ENCODE measurements at regions not wholly inside any gene's neighbourhood (a gene's known extent, or its start where the extent isn't known, plus 50 kb on each side); places are given as distances from the start of the nearest gene placed in this dataset.

GRCh38 chr10:81179805-81180452, 642.2 kb downstream of the SH2D4B start:
- H2AFZ ChIP-seq, result peak overlapping the region; percentile 10
- no peak overlapping the region for H3K4me2 ChIP-seq
- H3K4me3 ChIP-seq, result no peak overlapping the region
- H3K4me1 ChIP-seq (ENCODE audit: insufficient read depth), result no peaks in the 10 kb centered on the region
- H4K20me1 ChIP-seq (ENCODE audit: insufficient read depth, poor library complexity, severe bottlenecking), result no peaks in the 10 kb centered on the region
- H3K27ac ChIP-seq, result no peak overlapping the region
- 73% methylated on average over 6 of the region's 6 CpGs for WGBS (ENCODE audit: low lambda C conversion rate, missing lambda C conversion rate)
- no peaks in the 10 kb centered on the region for H3K27me3 ChIP-seq
- H3K9me3 ChIP-seq (ENCODE audit: low read depth), result no peaks in the 10 kb centered on the region
- no peak for TF ChIP-seq EZH2phosphoT487 (IDR thresholded peaks at IDR 0.05; ENCODE audit: low read depth, severe bottlenecking, unreplicated experiment)
- TF ChIP-seq CTCF (IDR thresholded peaks at IDR 0.05; ENCODE audit: poor library complexity), result peak; percentile 59
- H3K79me2 ChIP-seq, result no peaks in the 10 kb centered on the region
- peak; percentile 58 for DNase-seq (ENCODE audit: low spot score)
- no peaks in the 10 kb centered on the region for H3K9me2 ChIP-seq (replicated peaks; ENCODE audit: insufficient read depth)
- no peaks in the 10 kb centered on the region for H3K36me3 ChIP-seq (replicated peaks; ENCODE audit: insufficient read depth, low read depth)

- Histone ChIP-seq H3K9me3 (ENCODE audit: low read depth) (no peaks in the 10 kb centered on the region), H3K4me2 (no peak overlapping the region), H3K9me2 (replicated peaks; ENCODE audit: insufficient read depth) (no peaks in the 10 kb centered on the region), H3K27me3 (no peaks in the 10 kb centered on the region), H3K4me1 (ENCODE audit: insufficient read depth) (no peaks in the 10 kb centered on the region), H2AFZ (no peak overlapping the region), H3K4me3 (no peak overlapping the region), H3K79me2 (no peaks in the 10 kb centered on the region), H3K36me3 (replicated peaks; ENCODE audit: insufficient read depth, low read depth) (no peaks in the 10 kb centered on the region), H3K27ac (no peak overlapping the region), H4K20me1 (ENCODE audit: insufficient read depth, poor library complexity, severe bottlenecking) (no peaks in the 10 kb centered on the region)
- no peak for DNase-seq (ENCODE audit: low spot score)
- WGBS (ENCODE audit: low lambda C conversion rate, missing lambda C conversion rate), result 96% methylated on average over 13 of the region's 13 CpGs
- no peak for TF ChIP-seq EZH2phosphoT487 (IDR thresholded peaks at IDR 0.05; ENCODE audit: low read depth, severe bottlenecking, unreplicated experiment)
- no peak for TF ChIP-seq EZH2 (IDR thresholded peaks at IDR 0.05; ENCODE audit: borderline replicate concordance)
- TF ChIP-seq CTCF (IDR thresholded peaks at IDR 0.05; ENCODE audit: poor library complexity), result no peak
Observed at GRCh38 chr10:81182296-81182695, 644.6 kb downstream of the SH2D4B start.

GRCh38 chr10:81192221-81192788, 654.6 kb downstream of the SH2D4B start:
- Histone ChIP-seq H3K27me3 (no peaks in the 10 kb centered on the region), H3K9me2 (replicated peaks; ENCODE audit: insufficient read depth) (no peaks in the 10 kb centered on the region), H3K9me3 (ENCODE audit: low read depth) (no peaks in the 10 kb centered on the region), H3K36me3 (replicated peaks; ENCODE audit: insufficient read depth, low read depth) (no peaks in the 10 kb centered on the region), H3K79me2 (no peaks in the 10 kb centered on the region), H3K4me3 (no peak overlapping the region), H3K4me1 (ENCODE audit: insufficient read depth) (no peaks in the 10 kb centered on the region), H3K4me2 (no peak overlapping the region), H4K20me1 (ENCODE audit: insufficient read depth, poor library complexity, severe bottlenecking) (no peaks in the 10 kb centered on the region), H2AFZ (no peak overlapping the region), H3K27ac (no peak overlapping the region)
- 65% methylated on average over 6 of the region's 6 CpGs for WGBS (ENCODE audit: low lambda C conversion rate, missing lambda C conversion rate)
- DNase-seq (ENCODE audit: low spot score), result no peak
- TF ChIP-seq EZH2phosphoT487 (IDR thresholded peaks at IDR 0.05; ENCODE audit: low read depth, severe bottlenecking, unreplicated experiment), result no peak
- TF ChIP-seq CTCF (IDR thresholded peaks at IDR 0.05; ENCODE audit: poor library complexity), result no peak
- TF ChIP-seq EZH2 (IDR thresholded peaks at IDR 0.05; ENCODE audit: borderline replicate concordance), result no peak
